ENCODE measurements at regions not wholly inside any gene's neighbourhood (a gene's known extent, or its start where the extent isn't known, plus 50 kb on each side); places are given as distances from the start of the nearest gene placed in this dataset.

- Mint-ChIP-seq H3K9me3 (no peaks in the 10 kb centered on the region), H3K27ac (no peak overlapping the region), H3K4me3 (no peak overlapping the region), H3K4me1 (ENCODE audit: low read depth) (no peaks in the 10 kb centered on the region), H3K27me3 (no peaks in the 10 kb centered on the region), H3K36me3 (ENCODE audit: low read depth) (no peaks in the 10 kb centered on the region)
- DNase-seq: no peak
Observed at GRCh38 chr16:65834688-65835087, 531.8 kb upstream of the CDH5 start.

DNA sequence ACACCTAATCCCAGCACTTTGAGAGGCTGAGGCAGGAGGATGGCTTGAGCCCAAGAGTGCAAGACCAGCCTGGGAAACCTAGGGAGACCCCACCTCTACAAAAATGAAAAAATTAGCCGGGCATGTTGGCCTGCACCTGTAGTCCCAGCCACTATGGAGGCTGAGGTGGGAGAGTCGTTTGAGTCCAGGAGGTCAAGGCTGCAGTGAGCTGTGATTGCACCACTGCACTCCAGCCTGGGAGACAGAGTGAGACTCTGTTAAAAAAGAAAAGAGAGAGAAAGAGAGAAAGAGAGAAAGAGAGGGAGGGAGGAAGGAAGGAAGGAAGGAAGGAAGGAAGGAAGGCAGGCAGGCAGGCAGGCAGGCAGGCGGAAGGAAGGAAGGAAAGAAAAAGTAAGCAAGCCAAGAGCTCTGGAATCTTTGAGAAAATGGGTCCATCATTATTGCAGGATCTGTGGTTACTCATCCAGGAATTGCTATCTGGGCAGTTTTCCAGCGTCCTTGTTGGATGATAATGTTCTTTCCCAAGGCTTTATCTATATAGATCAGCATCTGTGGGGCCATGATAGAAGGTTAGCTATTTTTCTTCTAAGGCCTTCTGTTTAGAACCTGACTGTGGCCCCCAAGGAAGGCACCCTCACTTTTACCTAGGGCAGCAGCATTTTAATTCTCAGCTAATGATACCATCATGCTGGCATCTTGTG, 533.2 kb upstream of the CDH5 start:
- DNase-seq: no peak
- H3K27ac Mint-ChIP-seq: no peak overlapping the region
- no peaks in the 10 kb centered on the region for H3K36me3 Mint-ChIP-seq (ENCODE audit: low read depth)

GRCh38 chr16:65832679-65833078, 533.8 kb upstream of the CDH5 start:
- Mint-ChIP-seq H3K27me3 (no peaks in the 10 kb centered on the region), H3K27ac (no peak overlapping the region), H3K9me3 (no peaks in the 10 kb centered on the region), H3K4me3 (no peak overlapping the region), H3K36me3 (ENCODE audit: low read depth) (no peaks in the 10 kb centered on the region), H3K4me1 (ENCODE audit: low read depth) (no peaks in the 10 kb centered on the region)
- no peak for DNase-seq

More for the DNA sequence above, 533.2 kb upstream of the CDH5 start:
- H3K4me1 Mint-ChIP-seq (ENCODE audit: low read depth): no peaks in the 10 kb centered on the region
- H3K27me3 Mint-ChIP-seq: no peaks in the 10 kb centered on the region
- no peak overlapping the region for H3K4me3 Mint-ChIP-seq
- no peaks in the 10 kb centered on the region for H3K9me3 Mint-ChIP-seq

- Mint-ChIP-seq H3K36me3 (ENCODE audit: low read depth) (no peaks in the 10 kb centered on the region), H3K9me3 (no peaks in the 10 kb centered on the region)
Observed at GRCh38 chr16:65831903-65832666, 534.4 kb upstream of the CDH5 start.

DNA sequence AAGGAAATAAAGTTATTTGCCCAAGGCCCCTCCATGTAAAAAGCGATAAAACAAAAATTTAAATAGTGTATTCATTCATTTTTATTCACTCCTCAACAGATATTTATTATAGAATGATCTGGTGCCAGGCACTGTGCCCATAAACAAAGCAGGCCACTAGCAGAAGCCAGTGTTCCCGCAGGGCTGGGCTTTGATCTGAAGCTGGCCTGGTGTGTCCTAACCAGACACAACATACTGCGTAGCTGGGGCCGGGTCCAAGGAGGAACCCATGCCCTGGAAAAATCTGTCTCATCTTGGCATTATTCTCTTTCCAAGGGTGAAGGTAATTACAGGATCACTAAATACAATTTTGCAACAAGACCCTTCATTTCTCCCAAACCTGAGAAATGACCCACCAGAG, 537.4 kb upstream of the CDH5 start:
- no peak for DNase-seq
- no peaks in the 10 kb centered on the region for H3K4me1 Mint-ChIP-seq (ENCODE audit: low read depth)
- H3K27me3 Mint-ChIP-seq: peaks cover 2% of the 10 kb centered on the region

More at GRCh38 chr16:65831903-65832666, 534.4 kb upstream of the CDH5 start:
- Mint-ChIP-seq H3K27ac (no peak overlapping the region), H3K4me3 (no peak overlapping the region), H3K4me1 (ENCODE audit: low read depth) (no peaks in the 10 kb centered on the region), H3K27me3 (peaks cover 2% of the 10 kb centered on the region)
- no peak for DNase-seq

DNA sequence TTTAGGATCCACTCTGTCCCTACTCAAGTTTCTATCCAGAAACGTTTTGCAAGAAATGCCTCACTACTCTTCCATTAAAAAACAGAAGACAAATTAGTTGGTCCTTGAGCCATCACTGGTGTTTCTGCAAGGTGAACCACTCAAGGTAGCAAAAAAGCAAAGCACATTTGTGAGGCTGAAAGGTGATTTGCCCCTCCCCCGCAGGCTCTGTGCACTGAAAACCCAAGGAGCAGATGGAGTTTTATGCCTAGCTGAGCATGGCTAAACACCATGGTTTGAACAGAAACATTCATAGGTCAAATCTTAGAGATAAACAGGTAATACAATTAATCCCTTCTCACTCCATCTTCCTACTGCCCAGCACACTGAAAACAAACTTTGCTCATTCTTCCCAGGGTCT, 538.2 kb upstream of the CDH5 start:
- H3K36me3 Mint-ChIP-seq (ENCODE audit: low read depth): no peaks in the 10 kb centered on the region
- H3K27me3 Mint-ChIP-seq: peaks cover 2% of the 10 kb centered on the region
- no peak for DNase-seq
- H3K9me3 Mint-ChIP-seq: no peaks in the 10 kb centered on the region
- no peaks in the 10 kb centered on the region for H3K4me1 Mint-ChIP-seq (ENCODE audit: low read depth)
- H3K4me3 Mint-ChIP-seq: no peak overlapping the region
- no peak overlapping the region for H3K27ac Mint-ChIP-seq

More for the DNA sequence above, 537.4 kb upstream of the CDH5 start:
- no peaks in the 10 kb centered on the region for H3K36me3 Mint-ChIP-seq (ENCODE audit: low read depth)
- H3K27ac Mint-ChIP-seq: no peak overlapping the region
- H3K4me3 Mint-ChIP-seq: no peak overlapping the region
- no peaks in the 10 kb centered on the region for H3K9me3 Mint-ChIP-seq

- Mint-ChIP-seq H3K36me3 (ENCODE audit: low read depth) (no peaks in the 10 kb centered on the region), H3K9me3 (no peaks in the 10 kb centered on the region), H3K27ac (no peak overlapping the region), H3K4me1 (ENCODE audit: low read depth) (no peaks in the 10 kb centered on the region), H3K27me3 (peaks cover 2% of the 10 kb centered on the region), H3K4me3 (no peak overlapping the region)
- no peak for DNase-seq
Observed at GRCh38 chr16:65827231-65827630, 539.3 kb upstream of the CDH5 start.

- Mint-ChIP-seq H3K4me3 (no peak overlapping the region), H3K36me3 (ENCODE audit: low read depth) (no peaks in the 10 kb centered on the region), H3K27me3 (peaks cover 2% of the 10 kb centered on the region), H3K9me3 (no peaks in the 10 kb centered on the region), H3K27ac (no peak overlapping the region), H3K4me1 (ENCODE audit: low read depth) (no peaks in the 10 kb centered on the region)
- no peak for DNase-seq
Observed at GRCh38 chr16:65825191-65825856, 541.2 kb upstream of the CDH5 start.

DNA sequence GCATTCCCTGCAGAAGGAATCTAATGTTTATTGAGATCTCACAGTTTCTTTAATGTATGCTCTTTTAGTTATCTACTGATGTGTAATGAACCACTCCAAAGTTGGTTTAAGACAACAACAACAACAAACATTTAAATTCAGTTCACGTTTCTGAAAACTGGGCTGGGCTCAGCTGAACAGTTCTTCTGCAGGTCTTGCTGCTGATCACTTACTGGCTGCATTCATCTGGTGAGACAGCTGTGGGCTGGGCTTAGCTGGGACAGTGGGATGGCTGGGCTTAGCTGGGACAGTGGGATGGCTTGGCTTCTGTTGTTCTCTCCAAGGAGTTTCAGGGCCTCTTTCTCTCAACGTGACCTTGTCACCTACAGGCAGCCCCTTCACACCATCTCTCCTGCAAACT, 544.3 kb upstream of the CDH5 start:
- Mint-ChIP-seq H3K27me3 (no peaks in the 10 kb centered on the region), H3K36me3 (ENCODE audit: low read depth) (no peaks in the 10 kb centered on the region), H3K27ac (no peak overlapping the region), H3K4me1 (ENCODE audit: low read depth) (no peaks in the 10 kb centered on the region), H3K9me3 (no peaks in the 10 kb centered on the region), H3K4me3 (no peak overlapping the region)
- DNase-seq: no peak

DNA sequence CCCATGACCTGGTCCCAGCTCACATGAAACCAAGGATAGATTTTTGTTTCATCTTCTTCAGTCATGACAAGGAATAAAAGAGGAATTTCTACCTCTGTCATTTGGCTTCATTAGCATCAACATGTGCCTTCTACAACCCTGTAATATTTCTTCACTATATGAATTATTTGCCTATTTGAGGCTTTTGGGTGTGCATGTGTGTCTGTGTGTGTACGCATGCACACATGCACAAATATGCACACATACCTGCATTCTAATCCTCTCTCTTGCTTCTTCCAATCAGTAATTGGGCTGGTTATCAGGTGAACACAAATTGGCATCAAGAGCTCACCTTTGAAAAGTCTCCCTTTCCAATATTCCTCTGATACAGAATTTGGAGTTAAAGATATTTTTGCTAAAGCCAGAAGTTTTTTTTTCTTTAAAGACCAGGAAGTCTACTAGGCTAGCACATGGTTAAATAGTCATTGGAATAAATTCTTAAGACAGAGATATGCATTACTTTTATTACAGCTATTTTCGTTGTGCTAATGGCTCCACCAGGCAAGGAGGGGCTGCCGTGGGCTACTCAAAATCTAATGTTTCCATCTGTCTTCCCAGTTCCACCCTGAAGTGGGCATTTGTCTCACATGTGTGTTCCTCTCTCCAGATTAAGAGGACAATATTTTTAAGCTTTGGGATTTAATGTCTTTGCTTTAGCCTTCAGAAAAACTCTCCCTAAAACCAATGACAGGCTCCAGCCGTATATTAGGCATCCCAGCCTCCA, 547.2 kb upstream of the CDH5 start:
- H3K27ac Mint-ChIP-seq: no peak overlapping the region
- no peaks in the 10 kb centered on the region for H3K36me3 Mint-ChIP-seq (ENCODE audit: low read depth)
- no peaks in the 10 kb centered on the region for H3K27me3 Mint-ChIP-seq
- H3K4me1 Mint-ChIP-seq (ENCODE audit: low read depth): no peaks in the 10 kb centered on the region
- H3K9me3 Mint-ChIP-seq: no peaks in the 10 kb centered on the region
- DNase-seq: no peak
- H3K4me3 Mint-ChIP-seq: no peak overlapping the region

GRCh38 chr16:65817799-65818198, 548.7 kb upstream of the CDH5 start:
- no peak overlapping the region for H3K27ac Mint-ChIP-seq
- H3K27me3 Mint-ChIP-seq: no peaks in the 10 kb centered on the region
- no peaks in the 10 kb centered on the region for H3K9me3 Mint-ChIP-seq
- H3K4me1 Mint-ChIP-seq (ENCODE audit: low read depth): no peaks in the 10 kb centered on the region
- no peaks in the 10 kb centered on the region for H3K36me3 Mint-ChIP-seq (ENCODE audit: low read depth)
- DNase-seq: no peak
- no peak overlapping the region for H3K4me3 Mint-ChIP-seq

GRCh38 chr16:65817066-65817465, 549.4 kb upstream of the CDH5 start:
- Mint-ChIP-seq H3K4me3 (no peak overlapping the region), H3K27ac (no peak overlapping the region), H3K36me3 (ENCODE audit: low read depth) (no peaks in the 10 kb centered on the region), H3K4me1 (ENCODE audit: low read depth) (no peaks in the 10 kb centered on the region), H3K27me3 (no peaks in the 10 kb centered on the region), H3K9me3 (no peaks in the 10 kb centered on the region)
- DNase-seq: no peak

- Mint-ChIP-seq H3K36me3 (ENCODE audit: low read depth) (no peaks in the 10 kb centered on the region), H3K4me1 (ENCODE audit: low read depth) (no peaks in the 10 kb centered on the region), H3K27ac (no peak overlapping the region), H3K9me3 (no peaks in the 10 kb centered on the region), H3K27me3 (no peaks in the 10 kb centered on the region), H3K4me3 (no peak overlapping the region)
- DNase-seq: no peak
Observed at GRCh38 chr16:65816556-65816955, 549.9 kb upstream of the CDH5 start.

GRCh38 chr16:65815707-65816106, 550.8 kb upstream of the CDH5 start:
- H3K4me3 Mint-ChIP-seq: no peak overlapping the region
- H3K4me1 Mint-ChIP-seq (ENCODE audit: low read depth): no peaks in the 10 kb centered on the region
- no peak for DNase-seq
- H3K36me3 Mint-ChIP-seq (ENCODE audit: low read depth): no peaks in the 10 kb centered on the region
- no peak overlapping the region for H3K27ac Mint-ChIP-seq
- no peaks in the 10 kb centered on the region for H3K27me3 Mint-ChIP-seq
- H3K9me3 Mint-ChIP-seq: no peaks in the 10 kb centered on the region
